ENCODE measurements at regions not wholly inside any gene's neighbourhood (a gene's known extent, or its start where the extent isn't known, plus 50 kb on each side); places are given as distances from the start of the nearest gene placed in this dataset.

DNA sequence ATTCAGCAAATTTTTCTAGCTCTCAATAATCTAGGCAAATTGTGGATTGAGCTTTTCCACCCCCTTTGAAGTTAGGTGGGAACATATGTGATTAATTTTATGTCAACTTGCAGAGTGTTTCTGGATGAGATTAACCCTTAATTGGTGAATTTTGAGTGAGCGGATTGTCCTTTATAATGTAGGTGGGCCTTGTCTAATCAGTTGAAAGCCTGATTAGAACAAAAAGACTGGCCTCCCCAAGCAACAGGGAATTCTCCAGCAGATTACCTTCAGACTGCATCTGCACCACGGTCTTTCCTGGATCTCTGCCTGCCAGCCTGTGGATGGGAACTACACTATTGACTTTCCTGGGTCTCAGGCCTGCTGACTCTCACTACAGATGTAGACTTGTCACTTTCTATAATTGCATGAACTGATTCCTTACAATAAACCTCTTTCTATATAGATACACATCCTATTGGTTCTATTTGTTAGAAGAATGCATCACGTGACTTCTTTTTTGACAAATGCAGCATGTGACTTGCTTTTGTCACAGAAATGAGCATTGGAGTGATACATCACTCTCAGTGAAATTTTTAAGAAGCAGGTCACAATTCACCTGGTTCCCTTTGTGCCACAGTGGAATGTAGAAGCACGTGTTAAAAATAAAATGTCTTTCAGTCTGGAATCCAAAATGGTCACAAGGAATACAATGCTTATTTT, 1038.3 kb downstream of the CDH11 start:
- TF ChIP-seq, protein P1, sequence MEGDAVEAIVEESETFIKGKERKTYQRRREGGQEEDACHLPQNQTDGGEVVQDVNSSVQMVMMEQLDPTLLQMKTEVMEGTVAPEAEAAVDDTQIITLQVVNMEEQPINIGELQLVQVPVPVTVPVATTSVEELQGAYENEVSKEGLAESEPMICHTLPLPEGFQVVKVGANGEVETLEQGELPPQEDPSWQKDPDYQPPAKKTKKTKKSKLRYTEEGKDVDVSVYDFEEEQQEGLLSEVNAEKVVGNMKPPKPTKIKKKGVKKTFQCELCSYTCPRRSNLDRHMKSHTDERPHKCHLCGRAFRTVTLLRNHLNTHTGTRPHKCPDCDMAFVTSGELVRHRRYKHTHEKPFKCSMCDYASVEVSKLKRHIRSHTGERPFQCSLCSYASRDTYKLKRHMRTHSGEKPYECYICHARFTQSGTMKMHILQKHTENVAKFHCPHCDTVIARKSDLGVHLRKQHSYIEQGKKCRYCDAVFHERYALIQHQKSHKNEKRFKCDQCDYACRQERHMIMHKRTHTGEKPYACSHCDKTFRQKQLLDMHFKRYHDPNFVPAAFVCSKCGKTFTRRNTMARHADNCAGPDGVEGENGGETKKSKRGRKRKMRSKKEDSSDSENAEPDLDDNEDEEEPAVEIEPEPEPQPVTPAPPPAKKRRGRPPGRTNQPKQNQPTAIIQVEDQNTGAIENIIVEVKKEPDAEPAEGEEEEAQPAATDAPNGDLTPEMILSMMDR (conservative IDR thresholded peaks at IDR 0.05), result no peak
- TF ChIP-seq ZFX (IDR thresholded peaks at IDR 0.05), result no peak

Measured in C4-2B (cell line).